ENCODE measurements at regions not wholly inside any gene's neighbourhood (a gene's known extent, or its start where the extent isn't known, plus 50 kb on each side); places are given as distances from the start of the nearest gene placed in this dataset.

GRCh38 chr9:88804254-88804596, 187.0 kb upstream of the S1PR3 start (continued):
- TF ChIP-seq TARDBP (CRISPR knock-in tag; IDR thresholded peaks at IDR 0.05) (no peak), NFAT5 (CRISPR knock-in tag; IDR thresholded peaks at IDR 0.05) (no peak), ZNF318 (CRISPR knock-in tag; IDR thresholded peaks at IDR 0.05) (no peak)
